K562 (cell line): ENCODE measurements at regions not wholly inside any gene's neighbourhood (a gene's known extent, or its start where the extent isn't known, plus 50 kb on each side); places are given as distances from the start of the nearest gene placed in this dataset.
A peak's percentile ranks its signal among the peaks of the same experiment; 100 is the strongest.
"Not testable (repeated sequence)": the region's sequence is repeated elsewhere in the genome, so short reads cannot be mapped to it uniquely, and the experiment has no call there.

ENCODE experiments used
- ATAC-seq: fragments of 200-7000 bp; cut with Tn5 transposase; 3 replicates; pipeline ENCODE4 v1.9.1; 2020; ENCODE audit warnings: moderate library complexity
- BruUV-seq: library from RNA; stranded (reverse); fragments of 400-500 nt; replicated peaks from 2 replicates; lab custom pipeline; 2021; lab: Mats Ljungman, UMichigan
- CTCF ChIA-PET: fragments of 300-600 bp; formaldehyde crosslinking; extraction: SDS; loops from one replicate; lab custom pipeline; 2021; ENCODE audit warnings: low intra/inter-chr PET ratio; lab: Yijun Ruan, JAX
- POLR2A ChIA-PET: fragments of 300-600, 350-650 bp; sonication (Branson Sonifier 250); formaldehyde crosslinking; extraction: SDS; loops from one replicate; lab custom pipeline; 2021; ENCODE audit warnings: antibody characterized with exemption, inconsistent platforms; lab: Yijun Ruan, JAX
- DNase-seq, 4 experiments: peaks; one replicate each; pipeline versions ENCODE4 v3.0.0 to v3.0.0-alpha.2; 2011 to 2018; ENCODE audit warnings: low spot score in 3 of 4, mixed read lengths in 3 of 4; ENCODE audit errors: extremely low read depth in 1 of 4
- FAIRE-seq: peaks from 2 replicates; lab custom pipeline; 2011; peaks lifted over from hg19 to GRCh38; lab: Jason Lieb, UNC
- H2AFZ ChIP-seq: 2 replicates; pipeline ENCODE4 v1.6.0; 2011; ENCODE audit warnings: low read depth, low read length, control low read depth, inconsistent platforms
- H3K27ac ChIP-seq: fragments of 200-600 bp; 3 replicates; pipeline ENCODE4 v1.8.0; 2011; ENCODE audit warnings: low read depth, mild to moderate bottlenecking, control low read depth, inconsistent platforms, low read length, moderate library complexity, mixed read lengths; ENCODE audit errors: extremely low read depth
- H3K27me3 ChIP-seq, 2 experiments: fragments of 300-600 bp in 1 of 2; 2 replicates in 1 of 2; 3 replicates in 1 of 2; pipeline versions ENCODE4 v1.6.0 to v1.8.0; 2011; ENCODE audit warnings: inconsistent platforms in 2 of 2, low read length in 2 of 2, mild to moderate bottlenecking in 1 of 2, mixed read lengths in 1 of 2, moderate library complexity in 1 of 2; ENCODE audit not compliant: control insufficient read depth in 2 of 2, insufficient read depth in 2 of 2
- H3K36me3 ChIP-seq: fragments of 300-600 bp; 3 replicates; pipeline ENCODE4 v1.8.0; 2011; ENCODE audit warnings: mild to moderate bottlenecking, low read length, inconsistent platforms; ENCODE audit not compliant: control insufficient read depth, insufficient read depth
- H3K4me1 ChIP-seq, 2 experiments: fragments of 200-600 bp in 1 of 2; replicated peaks in 1 of 2; 2 replicates in 1 of 2; 3 replicates in 1 of 2; pipeline versions ENCODE4 v1.5.1 to v1.8.0; 2011; ENCODE audit warnings: inconsistent platforms in 2 of 2, low read length in 2 of 2, mild to moderate bottlenecking in 1 of 2, mixed read lengths in 1 of 2, moderate library complexity in 1 of 2; ENCODE audit not compliant: control insufficient read depth in 2 of 2, insufficient read depth in 2 of 2
- H3K4me2 ChIP-seq: 2 replicates; pipeline ENCODE4 v1.6.1; 2011; ENCODE audit warnings: low read length, control low read depth, inconsistent platforms, mixed read lengths; ENCODE audit not compliant: insufficient read depth
- H3K4me3 ChIP-seq: fragments of 200-600 bp; sonication (generic), shearing (Covaris generic); 2 replicates; pipeline ENCODE4 v1.5.1; 2016; ENCODE audit warnings: control low read depth, inconsistent platforms
- H3K79me2 ChIP-seq: fragments of 200-600 bp; 3 replicates; pipeline ENCODE4 v1.8.0; 2011; ENCODE audit warnings: low read length, inconsistent platforms; ENCODE audit not compliant: control insufficient read depth, insufficient read depth
- H3K9ac ChIP-seq, 2 experiments: 2 replicates each; pipeline versions ENCODE4 v1.6.0 to v1.6.1; 2011; ENCODE audit warnings: low read depth in 2 of 2, low read length in 2 of 2, control low read depth in 1 of 2, inconsistent platforms in 1 of 2, mild to moderate bottlenecking in 1 of 2, mixed read lengths in 1 of 2; ENCODE audit not compliant: insufficient read depth in 1 of 2
- H3K9me1 ChIP-seq: one replicate; pipeline ENCODE4 v1.6.0; 2011; ENCODE audit warnings: inconsistent platforms, mild to moderate bottlenecking, low read length, moderate library complexity; ENCODE audit not compliant: control insufficient read depth, insufficient read depth
- H3K9me3 ChIP-seq: replicated peaks from 2 replicates; pipeline ENCODE4 v1.5.1; 2011; ENCODE audit warnings: low read depth, low read length, inconsistent platforms; ENCODE audit not compliant: control insufficient read depth, insufficient read depth
- H4K20me1 ChIP-seq: replicated peaks from 2 replicates; pipeline ENCODE4 v1.6.1; 2011; ENCODE audit warnings: low read length, inconsistent platforms, mixed read lengths; ENCODE audit not compliant: control insufficient read depth, insufficient read depth
- WGBS: fragments of 100-300 bp; shearing (Covaris generic); methylation state at CpG from one replicate; pipeline ENCODE4 v1.1.6; 2016; ENCODE audit warnings: low coverage, mixed read lengths; ENCODE audit not compliant: insufficient coverage; ENCODE audit errors: missing lambda C conversion rate; 5-methylcytosine and 5-hydroxymethylcytosine counted together
- in situ Hi-C: fragments of 300-500 bp; cut with MboI; formaldehyde crosslinking; loops from 4 replicates; pipeline ENCODE4 v1.15.0; 2018; ENCODE audit warnings: inconsistent platforms, mixed read lengths
- intact Hi-C: fragments of 100-400 bp; cut with micrococcal nuclease; formaldehyde crosslinking; loops from 2 replicates; pipeline ENCODE4 v1.14.2; 2022
- TF ChIP-seq, protein P1 (sequence below), 2 experiments: IDR thresholded peaks; 2 replicates each; pipeline ENCODE4 v1.6.1; 2011; ENCODE audit warnings: borderline replicate concordance in 1 of 2, control low read depth in 1 of 2, low read depth in 1 of 2, low read length in 1 of 2, mild to moderate bottlenecking in 1 of 2, mixed read lengths in 1 of 2, moderate library complexity in 1 of 2; ENCODE audit not compliant: insufficient read depth in 1 of 2, insufficient read length in 1 of 2, poor library complexity in 1 of 2, severe bottlenecking in 1 of 2; ENCODE audit errors: extremely low read depth in 1 of 2

- H3K27ac ChIP-seq, ATAC-seq, H3K4me1 ChIP-seq, H3K9me3 ChIP-seq, H3K36me3 ChIP-seq, intact Hi-C loops, BruUV-seq, H4K20me1 ChIP-seq, H3K79me2 ChIP-seq, H3K9ac ChIP-seq, in situ Hi-C loops, CTCF ChIA-PET, H3K9me1 ChIP-seq, FAIRE-seq, H3K27me3 ChIP-seq, H3K4me2 ChIP-seq, H2AFZ ChIP-seq: not testable (repeated sequence)
- peak overlapping the region; percentile 2; the same call in 1 of the 2 replicates for H3K4me3 ChIP-seq
- TF ChIP-seq, protein P1, sequence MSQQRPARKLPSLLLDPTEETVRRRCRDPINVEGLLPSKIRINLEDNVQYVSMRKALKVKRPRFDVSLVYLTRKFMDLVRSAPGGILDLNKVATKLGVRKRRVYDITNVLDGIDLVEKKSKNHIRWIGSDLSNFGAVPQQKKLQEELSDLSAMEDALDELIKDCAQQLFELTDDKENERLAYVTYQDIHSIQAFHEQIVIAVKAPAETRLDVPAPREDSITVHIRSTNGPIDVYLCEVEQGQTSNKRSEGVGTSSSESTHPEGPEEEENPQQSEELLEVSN (IDR thresholded peaks at IDR 0.05; ENCODE audit: borderline replicate concordance in 1 of 2, extremely low read depth in 1 of 2, insufficient read depth in 1 of 2, insufficient read length in 1 of 2, low read depth in 1 of 2, low read length in 1 of 2, poor library complexity in 1 of 2, severe bottlenecking in 1 of 2): peak in 1 of 2 experiments; percentile 34
- WGBS: under 1% methylated on average over 26 of the region's 48 CpGs
- DNase-seq: peak in 1 of 4 experiments; percentile 2
- POLR2A ChIA-PET: interaction anchor here (0.6 kb wide), 1 partner anchor 1022 kb away, joined by 4 read pairs; no protein-coding TSS in a partner anchor
Observed at GRCh38 chr10:9183197-9183880, 1128.9 kb downstream of the GATA3 start.
